ENCODE measurements at regions not wholly inside any gene's neighbourhood (a gene's known extent, or its start where the extent isn't known, plus 50 kb on each side); places are given as distances from the start of the nearest gene placed in this dataset.
A peak's percentile ranks its signal among the peaks of the same experiment; 100 is the strongest.

DNA sequence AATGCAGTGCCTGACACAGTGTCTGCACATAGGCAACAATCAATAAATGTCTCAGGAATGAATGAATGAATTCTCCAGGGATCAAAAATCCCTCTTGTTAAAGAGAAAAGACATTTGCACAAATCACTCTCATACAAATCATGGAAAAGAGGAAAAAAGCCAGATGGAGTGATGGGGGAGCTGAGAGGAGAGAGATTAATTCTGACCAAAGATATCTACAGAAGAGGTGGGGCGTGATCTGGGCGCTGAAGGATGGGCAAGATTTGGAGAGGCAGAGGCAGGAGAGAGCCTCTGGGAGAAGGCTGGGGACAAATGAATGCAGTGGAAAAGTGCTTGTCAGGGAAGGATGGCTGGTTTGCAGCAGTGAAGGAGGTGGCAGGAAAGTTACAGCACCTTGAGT lies 142.9 kb upstream of the BACH2 start:
- H3K27me3 ChIP-seq = no peaks in the 10 kb centered on the region; the same call in 1 of the 2 replicates
- no peaks in the 10 kb centered on the region for H3K4me1 ChIP-seq
- H3K36me3 ChIP-seq = no peaks in the 10 kb centered on the region
- no peak for DNase-seq
- TF ChIP-seq CTCF (IDR thresholded peaks at IDR 0.05; ENCODE audit: low read depth, low read length) = no peak
- H3K4me3 ChIP-seq (ENCODE audit: low read depth, low read length) = no peak overlapping the region
- H3K9me3 ChIP-seq = no peaks in the 10 kb centered on the region

GRCh38 chr6:90436403-90436802 lies 139.8 kb upstream of the BACH2 start:
- Histone ChIP-seq H3K4me3 (ENCODE audit: low read depth, low read length) (no peak overlapping the region), H3K4me1 (no peaks in the 10 kb centered on the region), H3K27me3 (no peaks in the 10 kb centered on the region; the same call in 1 of the 2 replicates), H3K36me3 (no peaks in the 10 kb centered on the region), H3K9me3 (no peaks in the 10 kb centered on the region)
- no peak for TF ChIP-seq CTCF (IDR thresholded peaks at IDR 0.05; ENCODE audit: low read depth, low read length)
- DNase-seq = no peak

DNA sequence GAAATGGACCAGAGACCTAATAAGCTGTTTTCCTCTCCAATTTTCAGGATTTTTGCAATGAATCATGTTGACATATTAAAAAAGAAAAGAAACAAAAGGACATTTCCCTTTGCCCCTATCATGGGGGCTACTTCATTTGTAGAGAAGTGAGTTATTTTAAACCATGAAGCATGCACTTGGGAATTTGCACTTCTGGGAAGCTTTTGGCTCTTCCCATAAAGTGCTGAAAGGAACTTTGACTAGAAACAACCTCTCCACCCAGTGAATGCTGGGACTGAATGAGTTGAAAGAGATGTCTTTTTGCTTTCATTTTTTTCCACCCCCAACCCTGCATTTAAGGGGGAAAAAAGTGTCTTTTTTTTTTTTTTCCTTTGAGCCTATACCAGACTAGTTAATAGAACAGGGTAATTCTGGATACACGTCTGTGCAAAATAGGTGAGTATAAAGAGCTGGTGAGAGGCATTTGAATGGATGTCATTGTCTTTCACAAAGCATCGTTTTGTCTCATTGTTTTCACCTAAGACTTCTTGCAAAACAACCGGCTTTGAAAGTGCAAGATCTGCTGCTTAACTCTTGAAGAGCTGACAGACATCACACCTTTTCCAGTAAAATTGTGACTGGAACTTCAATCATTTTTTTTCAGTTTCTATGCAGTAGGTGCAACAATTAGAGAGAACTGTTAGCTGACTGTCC lies 138.7 kb upstream of the BACH2 start:
- no peak for TF ChIP-seq CTCF (IDR thresholded peaks at IDR 0.05; ENCODE audit: low read depth, low read length)
- no peak overlapping the region for H3K4me3 ChIP-seq (ENCODE audit: low read depth, low read length)
- no peak for DNase-seq

DNA sequence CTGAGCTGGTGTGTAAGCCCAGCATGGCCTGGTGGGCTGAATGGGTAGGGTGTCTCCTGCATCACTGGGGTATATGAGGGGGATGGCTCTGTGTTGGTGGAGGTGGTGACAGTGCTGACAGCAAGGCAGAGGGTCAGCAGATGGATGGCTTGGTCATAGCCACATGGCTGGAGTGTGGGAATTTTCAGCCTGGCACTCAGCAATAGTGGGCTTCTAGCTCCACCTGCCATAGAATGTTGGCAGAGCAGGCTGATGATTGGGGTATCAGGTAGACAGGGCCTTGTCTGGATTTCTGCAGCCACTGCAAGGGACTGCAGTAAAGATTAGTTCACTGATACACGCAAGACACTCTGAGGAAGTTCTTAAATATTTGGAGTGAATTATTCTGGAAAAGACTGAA lies 137.5 kb upstream of the BACH2 start:
- Histone ChIP-seq H3K9me3 (no peaks in the 10 kb centered on the region), H3K4me1 (no peaks in the 10 kb centered on the region), H3K27me3 (no peaks in the 10 kb centered on the region; the same call in 1 of the 2 replicates), H3K4me3 (ENCODE audit: low read depth, low read length) (no peak overlapping the region), H3K36me3 (no peaks in the 10 kb centered on the region)
- TF ChIP-seq CTCF (IDR thresholded peaks at IDR 0.05; ENCODE audit: low read depth, low read length) = peak; percentile 24
- no peak for DNase-seq

More for the DNA sequence above, 138.7 kb upstream of the BACH2 start:
- H3K27me3 ChIP-seq = no peaks in the 10 kb centered on the region; the same call in 1 of the 2 replicates
- H3K4me1 ChIP-seq = no peaks in the 10 kb centered on the region
- H3K36me3 ChIP-seq = no peaks in the 10 kb centered on the region
- H3K9me3 ChIP-seq = no peaks in the 10 kb centered on the region

GRCh38 chr6:90432937-90433336 lies 136.3 kb upstream of the BACH2 start:
- TF ChIP-seq CTCF (IDR thresholded peaks at IDR 0.05; ENCODE audit: low read depth, low read length) = no peak
- no peak overlapping the region for H3K4me3 ChIP-seq (ENCODE audit: low read depth, low read length)
- no peaks in the 10 kb centered on the region for H3K36me3 ChIP-seq

DNA sequence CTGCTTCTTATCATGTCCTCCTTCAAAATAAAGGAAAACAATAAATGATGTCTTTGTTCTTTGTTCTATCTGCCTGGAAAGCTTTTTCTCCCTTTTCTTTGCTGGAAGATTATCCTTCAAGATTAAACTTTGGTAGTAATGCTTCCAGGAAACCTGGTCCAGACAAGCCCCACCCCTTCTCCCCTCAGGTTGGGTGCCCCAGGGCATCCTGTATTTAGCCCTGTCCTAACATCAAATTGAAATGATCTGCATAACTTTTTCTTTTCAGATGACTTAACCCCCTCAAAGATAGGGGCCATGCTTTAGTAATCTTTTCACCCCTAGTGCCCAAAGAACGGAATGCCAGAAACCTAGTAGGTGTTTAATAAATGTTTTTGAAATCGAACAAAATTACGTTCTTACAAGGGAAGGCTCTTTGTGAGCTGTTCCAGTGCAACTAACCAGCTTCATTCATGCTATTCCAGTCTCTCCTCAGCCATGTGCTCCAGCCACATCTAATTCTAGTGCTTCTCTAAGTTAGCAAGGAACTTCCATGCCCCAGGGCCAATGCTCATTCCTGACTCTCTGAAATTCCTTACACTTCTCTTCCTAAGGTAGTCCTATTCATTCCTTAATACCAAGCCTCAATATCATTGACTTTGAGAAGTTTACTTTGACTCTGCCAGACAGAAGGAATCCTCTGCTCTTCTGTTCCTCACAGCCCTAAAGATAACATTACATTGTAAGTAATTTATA lies 135.6 kb upstream of the BACH2 start:
- Histone ChIP-seq H3K4me3 (ENCODE audit: low read depth, low read length) (no peak overlapping the region), H3K4me1 (no peaks in the 10 kb centered on the region), H3K9me3 (no peaks in the 10 kb centered on the region), H3K36me3 (no peaks in the 10 kb centered on the region), H3K27me3 (no peaks in the 10 kb centered on the region)
- no peak for DNase-seq
- TF ChIP-seq CTCF (IDR thresholded peaks at IDR 0.05; ENCODE audit: low read depth, low read length) = no peak

More at GRCh38 chr6:90432937-90433336, 136.3 kb upstream of the BACH2 start:
- Histone ChIP-seq H3K27me3 (no peaks in the 10 kb centered on the region), H3K4me1 (no peaks in the 10 kb centered on the region), H3K9me3 (no peaks in the 10 kb centered on the region)
- no peak for DNase-seq
